Endothelial cell of umbilical vein (primary cell): ENCODE measurements at regions not wholly inside any gene's neighbourhood (a gene's known extent, or its start where the extent isn't known, plus 50 kb on each side); places are given as distances from the start of the nearest gene placed in this dataset.

Experiments used
- BruUV-seq: library from RNA; stranded (reverse); fragments of 400-500 nt; replicated peaks from 2 replicates; lab custom pipeline; 2021; lab: Mats Ljungman, UMichigan
- CTCF ChIA-PET: fragments of 300-600, 350-600 bp; sonication (Branson Sonifier 250); formaldehyde crosslinking; loops from one replicate; lab custom pipeline; 2021; ENCODE audit warnings: antibody characterized with exemption, inconsistent platforms; lab: Charles Lee
- POLR2A ChIA-PET: fragments of 300-600, 350-600 bp; sonication (Branson Sonifier 250); formaldehyde crosslinking; loops from one replicate; lab custom pipeline; 2021; ENCODE audit warnings: antibody characterized with exemption, inconsistent platforms; lab: Charles Lee
- DNase-seq: peaks from one replicate; pipeline ENCODE4 v3.0.0-alpha.2; 2011; ENCODE audit warnings: low read depth, low spot score
- FAIRE-seq: peaks from 2 replicates; lab custom pipeline; 2011; peaks lifted over from hg19 to GRCh38; lab: Jason Lieb, UNC
- H2AFZ ChIP-seq: 2 replicates; pipeline ENCODE4 v1.6.0; 2012; ENCODE audit warnings: low read depth, low read length, control low read depth, inconsistent platforms
- H3K27ac ChIP-seq: 2 replicates; pipeline ENCODE4 v1.5.1; 2011; ENCODE audit warnings: low read depth, mild to moderate bottlenecking, control low read depth, low read length, moderate library complexity; ENCODE audit not compliant: insufficient read depth
- H3K27me3 ChIP-seq, 2 experiments: 2 replicates each; pipeline versions ENCODE4 v1.6.0 to v1.6.1; 2011; ENCODE audit warnings: low read length in 2 of 2, mixed read lengths in 1 of 2; ENCODE audit not compliant: control insufficient read depth in 2 of 2, insufficient read depth in 2 of 2
- H3K36me3 ChIP-seq, 2 experiments: 2 replicates in 1 of 2; 3 replicates in 1 of 2; pipeline ENCODE4 v1.5.1; 2011; ENCODE audit warnings: low read length in 2 of 2, mild to moderate bottlenecking in 1 of 2, moderate library complexity in 1 of 2; ENCODE audit not compliant: control insufficient read depth in 2 of 2, insufficient read depth in 2 of 2; ENCODE audit errors: extremely low read depth in 1 of 2
- H3K4me1 ChIP-seq: 3 replicates; pipeline ENCODE4 v1.5.1; 2011; ENCODE audit warnings: mild to moderate bottlenecking, low read length; ENCODE audit not compliant: control insufficient read depth, insufficient read depth; ENCODE audit errors: extremely low read depth
- H3K4me2 ChIP-seq: 2 replicates; pipeline ENCODE4 v1.6.1; 2011; ENCODE audit warnings: low read length, control low read depth, mixed read lengths; ENCODE audit not compliant: insufficient read depth
- H3K4me3 ChIP-seq, 3 experiments: fragments of 200-600 bp in 1 of 3; sonication (generic), shearing (Covaris generic) in 1 of 3; replicated peaks in 1 of 3; 2 replicates each; pipeline ENCODE4 v1.5.1; 2011 to 2016; ENCODE audit warnings: control low read depth in 3 of 3, low read length in 3 of 3, mild to moderate bottlenecking in 2 of 3, inconsistent platforms in 1 of 3, low read depth in 1 of 3, moderate library complexity in 1 of 3; ENCODE audit not compliant: insufficient read depth in 1 of 3
- H3K79me2 ChIP-seq: 2 replicates; pipeline ENCODE4 v1.6.0; 2012; ENCODE audit warnings: low read length, inconsistent platforms; ENCODE audit not compliant: control insufficient read depth, insufficient read depth
- H3K9ac ChIP-seq: replicated peaks from 2 replicates; pipeline ENCODE3; 2011; ENCODE audit warnings: low read length, control low read depth; ENCODE audit not compliant: insufficient read depth; ENCODE audit errors: extremely low read depth
- H3K9me1 ChIP-seq: replicated peaks from 3 replicates; pipeline ENCODE4 v1.6.0; 2011; ENCODE audit warnings: mild to moderate bottlenecking, low read length; ENCODE audit not compliant: control insufficient read depth, insufficient read depth; ENCODE audit errors: extremely low read depth
- H3K9me3 ChIP-seq: replicated peaks from 2 replicates; pipeline ENCODE4 v1.5.1; 2012; ENCODE audit warnings: low read length, inconsistent platforms; ENCODE audit not compliant: control insufficient read depth, insufficient read depth
- H4K20me1 ChIP-seq: replicated peaks from 2 replicates; pipeline ENCODE3; 2011; ENCODE audit warnings: mild to moderate bottlenecking, low read length; ENCODE audit not compliant: control insufficient read depth, insufficient read depth; ENCODE audit errors: extremely low read depth
- EZH2 ChIP-seq: IDR thresholded peaks from 2 replicates; pipeline ENCODE4 v1.6.1; 2012; ENCODE audit warnings: borderline replicate concordance, low read depth, mild to moderate bottlenecking, moderate library complexity, low read length, inconsistent platforms; ENCODE audit not compliant: severe bottlenecking
- FOS ChIP-seq: IDR thresholded peaks from 2 replicates; pipeline ENCODE4 v1.6.1; 2011; ENCODE audit warnings: mild to moderate bottlenecking, low read length, moderate library complexity, borderline replicate concordance; ENCODE audit not compliant: insufficient read depth
- GATA2 ChIP-seq: IDR thresholded peaks from 2 replicates; pipeline ENCODE4 v1.7.0; 2011; ENCODE audit warnings: low read depth, mild to moderate bottlenecking, moderate library complexity, mixed read lengths, low read length; ENCODE audit not compliant: insufficient read length, insufficient read depth
- JUN ChIP-seq: IDR thresholded peaks from 2 replicates; pipeline ENCODE4 v1.6.1; 2011; ENCODE audit warnings: borderline replicate concordance, low read depth; ENCODE audit not compliant: insufficient read length, insufficient read depth
- MYC ChIP-seq: IDR thresholded peaks from one replicate; pipeline ENCODE4 v1.6.1; 2011; ENCODE audit warnings: mild to moderate bottlenecking, low read depth, low read length
- POLR2A ChIP-seq: IDR thresholded peaks from 2 replicates; pipeline ENCODE4 v1.6.1; 2012; ENCODE audit warnings: low read depth, mild to moderate bottlenecking, control low read depth, low read length
- POLR2AphosphoS5 ChIP-seq: IDR thresholded peaks from 2 replicates; pipeline ENCODE4 v1.6.1; 2012; ENCODE audit warnings: low read depth, mild to moderate bottlenecking, control low read depth, low read length, moderate library complexity; ENCODE audit not compliant: insufficient read depth
- dilution Hi-C: fragments of 300-500 bp; cut with MboI; formaldehyde crosslinking; loops from one replicate; pipeline ENCODE4 v1.15.0; 2019; ENCODE audit warnings: low sequenced_read_pairs; ENCODE audit not compliant: extremely low pct_ligation_motif_present
- intact Hi-C: fragments of 100-400 bp; cut with micrococcal nuclease; formaldehyde crosslinking; loops from one replicate; pipeline ENCODE4 v1.10.0; 2022
- TF ChIP-seq, protein P1 (sequence below), 2 donors: IDR thresholded peaks; 1 replicate in 1 of 2; 2 replicates in 1 of 2; pipeline ENCODE4 v1.5.1; 2011; ENCODE audit warnings: low read length in 2 of 2, mild to moderate bottlenecking in 2 of 2, moderate library complexity in 2 of 2, control low read depth in 1 of 2, inconsistent platforms in 1 of 2, low read depth in 1 of 2; ENCODE audit not compliant: insufficient read depth in 1 of 2; ENCODE audit errors: extremely low read depth in 1 of 2
- TF ChIP-seq, protein P2 (sequence below): IDR thresholded peaks from 2 replicates; pipeline ENCODE4 v1.6.1; 2011; ENCODE audit not compliant: insufficient read depth, insufficient read length

DNA sequence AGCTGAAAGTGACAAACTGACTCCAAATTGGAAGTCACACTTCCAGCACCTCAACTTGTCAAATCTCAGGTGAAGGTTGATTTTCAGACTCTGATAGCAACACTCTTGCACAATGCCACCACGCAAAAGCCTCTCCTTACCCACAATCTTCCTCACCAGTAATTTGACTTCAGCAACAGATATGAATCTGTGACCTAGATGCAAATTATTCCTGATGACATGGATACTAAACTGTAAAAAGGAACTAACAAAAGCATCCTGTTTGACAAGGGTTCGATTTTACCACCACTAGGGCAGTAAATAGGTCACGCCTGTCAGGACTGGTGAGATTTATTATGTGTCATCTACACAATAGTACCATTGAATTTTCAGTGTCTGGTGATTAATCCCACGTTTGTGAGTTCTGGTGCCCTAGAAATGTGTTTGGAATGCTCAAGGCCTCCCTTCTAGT lies 134.4 kb upstream of the COL21A1 start:
- no peak for FAIRE-seq
- no TSS peak for BruUV-seq
- ChIA-PET CTCF (interaction anchor here (1.2 to 1.5 kb wide), 3 partner anchors 11 to 18 kb away, joined by 4 to 5 read pairs (median 4); no protein-coding TSS in a partner anchor), POLR2A (no interaction called here)
- Histone ChIP-seq H3K9ac (no peak overlapping the region), H3K4me2 (no peak overlapping the region), H4K20me1 (no peaks in the 10 kb centered on the region), H3K4me1 (no peaks in the 10 kb centered on the region), H3K4me3 (no peak overlapping the region), H3K9me1 (no peaks in the 10 kb centered on the region), H2AFZ (no peak overlapping the region), H3K79me2 (no peaks in the 10 kb centered on the region), H3K27ac (no peak overlapping the region), H3K9me3 (no peaks in the 10 kb centered on the region), H3K27me3 (no peaks in the 10 kb centered on the region), H3K36me3 (no peaks in the 10 kb centered on the region)
- intact Hi-C loops (no loop called here), dilution Hi-C loops (no loop called here)
- no peak for TF ChIP-seq FOS
- TF ChIP-seq, protein P1, sequence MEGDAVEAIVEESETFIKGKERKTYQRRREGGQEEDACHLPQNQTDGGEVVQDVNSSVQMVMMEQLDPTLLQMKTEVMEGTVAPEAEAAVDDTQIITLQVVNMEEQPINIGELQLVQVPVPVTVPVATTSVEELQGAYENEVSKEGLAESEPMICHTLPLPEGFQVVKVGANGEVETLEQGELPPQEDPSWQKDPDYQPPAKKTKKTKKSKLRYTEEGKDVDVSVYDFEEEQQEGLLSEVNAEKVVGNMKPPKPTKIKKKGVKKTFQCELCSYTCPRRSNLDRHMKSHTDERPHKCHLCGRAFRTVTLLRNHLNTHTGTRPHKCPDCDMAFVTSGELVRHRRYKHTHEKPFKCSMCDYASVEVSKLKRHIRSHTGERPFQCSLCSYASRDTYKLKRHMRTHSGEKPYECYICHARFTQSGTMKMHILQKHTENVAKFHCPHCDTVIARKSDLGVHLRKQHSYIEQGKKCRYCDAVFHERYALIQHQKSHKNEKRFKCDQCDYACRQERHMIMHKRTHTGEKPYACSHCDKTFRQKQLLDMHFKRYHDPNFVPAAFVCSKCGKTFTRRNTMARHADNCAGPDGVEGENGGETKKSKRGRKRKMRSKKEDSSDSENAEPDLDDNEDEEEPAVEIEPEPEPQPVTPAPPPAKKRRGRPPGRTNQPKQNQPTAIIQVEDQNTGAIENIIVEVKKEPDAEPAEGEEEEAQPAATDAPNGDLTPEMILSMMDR (IDR thresholded peaks at IDR 0.05; ENCODE audit: extremely low read depth in 1 of 2, insufficient read depth in 1 of 2, low read depth in 1 of 2, low read length in 2 of 2), result no peak
- TF ChIP-seq POLR2AphosphoS5, result no peak
- no peak for TF ChIP-seq EZH2
- TF ChIP-seq POLR2A, result no peak
- no peak for TF ChIP-seq JUN
- TF ChIP-seq GATA2, result no peak
- no peak for TF ChIP-seq MYC
- TF ChIP-seq, protein P2, sequence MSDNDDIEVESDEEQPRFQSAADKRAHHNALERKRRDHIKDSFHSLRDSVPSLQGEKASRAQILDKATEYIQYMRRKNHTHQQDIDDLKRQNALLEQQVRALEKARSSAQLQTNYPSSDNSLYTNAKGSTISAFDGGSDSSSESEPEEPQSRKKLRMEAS, result no peak
- DNase-seq, result no peak
